ENCODE measurements at regions not wholly inside any gene's neighbourhood (a gene's known extent, or its start where the extent isn't known, plus 50 kb on each side); places are given as distances from the start of the nearest gene placed in this dataset.

DNA sequence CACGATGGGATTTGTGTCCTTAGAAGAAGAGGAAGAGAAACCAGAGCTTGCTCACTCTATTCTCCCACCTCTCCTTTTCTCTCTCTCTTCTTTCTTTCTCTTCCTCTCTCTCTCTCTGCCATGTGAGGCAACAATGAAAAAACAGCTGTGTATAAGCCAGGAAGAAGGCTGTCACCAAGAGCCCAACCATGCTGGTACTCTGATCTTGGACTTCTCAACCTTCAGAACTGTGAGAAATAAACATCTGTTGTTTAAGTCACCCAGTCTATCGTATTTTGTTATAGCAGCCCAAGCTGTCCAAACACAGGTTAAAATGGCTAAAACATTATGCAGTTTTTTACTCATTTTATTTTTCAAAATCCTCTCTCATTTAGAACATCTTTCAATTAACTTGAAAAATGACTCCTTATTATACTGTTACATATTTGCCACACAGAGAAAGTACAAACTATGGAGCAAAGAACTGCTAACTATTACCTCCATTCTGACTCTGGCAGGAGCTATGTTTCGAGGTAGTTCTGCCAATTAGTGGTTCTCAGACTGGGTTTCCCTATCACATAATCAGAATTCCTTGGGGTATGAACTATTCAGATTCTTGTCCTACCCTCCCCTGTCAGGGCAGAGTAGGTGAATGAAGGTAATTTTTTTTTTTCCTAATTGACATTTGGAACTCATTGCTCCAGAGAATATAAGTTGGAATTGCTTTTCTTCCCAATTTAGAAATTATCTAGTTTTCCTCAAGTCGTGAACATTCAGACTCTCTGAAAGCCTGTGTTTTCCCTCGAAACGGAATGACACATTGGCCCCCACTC lies 434.6 kb downstream of the ENC1 start:
- no peaks in the 10 kb centered on the region for H3K79me2 ChIP-seq (replicated peaks; ENCODE audit: insufficient read depth, low read length)
- TF ChIP-seq SMC3 (conservative IDR thresholded peaks at IDR 0.05; ENCODE audit: poor library complexity) (no peak), TAF1 (IDR thresholded peaks at IDR 0.05; ENCODE audit: low read depth) (no peak), RAD21 (conservative IDR thresholded peaks at IDR 0.05) (no peak), MXI1 (conservative IDR thresholded peaks at IDR 0.05; ENCODE audit: poor library complexity, severe bottlenecking) (no peak), EZH2 (IDR thresholded peaks at IDR 0.05; ENCODE audit: borderline replicate concordance, insufficient read depth, low read length, poor library complexity, severe bottlenecking) (no peak), EP300 (conservative IDR thresholded peaks at IDR 0.05; ENCODE audit: poor library complexity, severe bottlenecking) (no peak), POLR2AphosphoS5 (IDR thresholded peaks at IDR 0.05) (no peak)
- TF ChIP-seq, protein P1, sequence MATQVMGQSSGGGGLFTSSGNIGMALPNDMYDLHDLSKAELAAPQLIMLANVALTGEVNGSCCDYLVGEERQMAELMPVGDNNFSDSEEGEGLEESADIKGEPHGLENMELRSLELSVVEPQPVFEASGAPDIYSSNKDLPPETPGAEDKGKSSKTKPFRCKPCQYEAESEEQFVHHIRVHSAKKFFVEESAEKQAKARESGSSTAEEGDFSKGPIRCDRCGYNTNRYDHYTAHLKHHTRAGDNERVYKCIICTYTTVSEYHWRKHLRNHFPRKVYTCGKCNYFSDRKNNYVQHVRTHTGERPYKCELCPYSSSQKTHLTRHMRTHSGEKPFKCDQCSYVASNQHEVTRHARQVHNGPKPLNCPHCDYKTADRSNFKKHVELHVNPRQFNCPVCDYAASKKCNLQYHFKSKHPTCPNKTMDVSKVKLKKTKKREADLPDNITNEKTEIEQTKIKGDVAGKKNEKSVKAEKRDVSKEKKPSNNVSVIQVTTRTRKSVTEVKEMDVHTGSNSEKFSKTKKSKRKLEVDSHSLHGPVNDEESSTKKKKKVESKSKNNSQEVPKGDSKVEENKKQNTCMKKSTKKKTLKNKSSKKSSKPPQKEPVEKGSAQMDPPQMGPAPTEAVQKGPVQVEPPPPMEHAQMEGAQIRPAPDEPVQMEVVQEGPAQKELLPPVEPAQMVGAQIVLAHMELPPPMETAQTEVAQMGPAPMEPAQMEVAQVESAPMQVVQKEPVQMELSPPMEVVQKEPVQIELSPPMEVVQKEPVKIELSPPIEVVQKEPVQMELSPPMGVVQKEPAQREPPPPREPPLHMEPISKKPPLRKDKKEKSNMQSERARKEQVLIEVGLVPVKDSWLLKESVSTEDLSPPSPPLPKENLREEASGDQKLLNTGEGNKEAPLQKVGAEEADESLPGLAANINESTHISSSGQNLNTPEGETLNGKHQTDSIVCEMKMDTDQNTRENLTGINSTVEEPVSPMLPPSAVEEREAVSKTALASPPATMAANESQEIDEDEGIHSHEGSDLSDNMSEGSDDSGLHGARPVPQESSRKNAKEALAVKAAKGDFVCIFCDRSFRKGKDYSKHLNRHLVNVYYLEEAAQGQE (IDR thresholded peaks at IDR 0.05; ENCODE audit: borderline replicate concordance): no peak
- TF ChIP-seq, protein P2, sequence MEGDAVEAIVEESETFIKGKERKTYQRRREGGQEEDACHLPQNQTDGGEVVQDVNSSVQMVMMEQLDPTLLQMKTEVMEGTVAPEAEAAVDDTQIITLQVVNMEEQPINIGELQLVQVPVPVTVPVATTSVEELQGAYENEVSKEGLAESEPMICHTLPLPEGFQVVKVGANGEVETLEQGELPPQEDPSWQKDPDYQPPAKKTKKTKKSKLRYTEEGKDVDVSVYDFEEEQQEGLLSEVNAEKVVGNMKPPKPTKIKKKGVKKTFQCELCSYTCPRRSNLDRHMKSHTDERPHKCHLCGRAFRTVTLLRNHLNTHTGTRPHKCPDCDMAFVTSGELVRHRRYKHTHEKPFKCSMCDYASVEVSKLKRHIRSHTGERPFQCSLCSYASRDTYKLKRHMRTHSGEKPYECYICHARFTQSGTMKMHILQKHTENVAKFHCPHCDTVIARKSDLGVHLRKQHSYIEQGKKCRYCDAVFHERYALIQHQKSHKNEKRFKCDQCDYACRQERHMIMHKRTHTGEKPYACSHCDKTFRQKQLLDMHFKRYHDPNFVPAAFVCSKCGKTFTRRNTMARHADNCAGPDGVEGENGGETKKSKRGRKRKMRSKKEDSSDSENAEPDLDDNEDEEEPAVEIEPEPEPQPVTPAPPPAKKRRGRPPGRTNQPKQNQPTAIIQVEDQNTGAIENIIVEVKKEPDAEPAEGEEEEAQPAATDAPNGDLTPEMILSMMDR (IDR thresholded peaks at IDR 0.05; ENCODE audit: poor library complexity, severe bottlenecking): no peak
- no peak overlapping the region for H2AFZ ChIP-seq (ENCODE audit: low read depth, low read length)
- H3K27me3 ChIP-seq (ENCODE audit: insufficient read depth, low read depth, low read length): no peaks in the 10 kb centered on the region
- H3F3A ChIP-seq (ENCODE audit: insufficient read depth, low read length, poor library complexity, severe bottlenecking): peaks cover 3% of the 10 kb centered on the region
- H3K36me3 ChIP-seq (ENCODE audit: insufficient read depth, low read length): no peaks in the 10 kb centered on the region
- H4K20me1 ChIP-seq (ENCODE audit: insufficient read depth): no peaks in the 10 kb centered on the region
- H3K9ac ChIP-seq (ENCODE audit: low read length): peak overlapping the region; percentile 32
- H3K4me3 ChIP-seq (ENCODE audit: low read length): peak overlapping the region; percentile 29
- H3K4me2 ChIP-seq (ENCODE audit: low read length): no peak overlapping the region
- H3K9me3 ChIP-seq (ENCODE audit: low read length): no peaks in the 10 kb centered on the region
- H3K27ac ChIP-seq (ENCODE audit: low read length): peak overlapping the region; percentile 70
- no peaks in the 10 kb centered on the region for H3K9me2 ChIP-seq (ENCODE audit: insufficient read depth, low read length)

DNA sequence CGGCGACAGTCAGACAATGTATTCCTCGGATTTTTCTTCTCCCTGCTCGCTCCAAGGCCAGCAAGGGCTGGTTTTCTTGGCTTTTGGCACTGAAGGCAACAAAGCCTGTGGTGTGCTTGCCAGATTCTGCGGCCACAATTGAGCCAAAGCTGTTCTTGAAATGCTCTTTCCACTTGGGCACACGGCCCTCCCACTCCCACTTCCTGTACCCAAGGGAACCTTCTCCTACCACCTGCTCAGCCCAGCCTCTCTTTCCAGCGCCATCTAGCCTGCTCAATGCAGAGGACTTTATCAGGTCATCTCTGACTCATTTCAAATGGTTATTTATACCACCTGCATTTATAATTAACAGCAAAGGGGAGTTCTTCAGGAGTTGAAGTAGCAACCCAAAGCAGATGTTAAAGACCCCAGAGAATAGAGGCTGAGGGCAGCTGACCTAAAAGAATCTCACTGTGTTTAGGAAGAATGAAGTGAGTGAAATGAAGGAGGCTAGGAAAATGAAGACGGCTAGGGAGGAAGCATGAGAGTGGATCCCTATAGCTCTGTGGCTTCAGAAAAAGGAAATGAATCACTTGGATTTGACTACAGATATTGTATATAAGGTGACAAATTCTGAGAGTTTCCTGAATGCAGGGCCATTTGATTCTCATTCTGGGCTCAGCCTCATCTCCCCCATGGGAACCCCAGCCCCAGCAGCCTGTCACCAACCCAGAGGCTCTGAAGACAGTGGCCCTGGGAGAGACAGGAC lies 439.0 kb downstream of the ENC1 start:
- Histone ChIP-seq H3K27ac (ENCODE audit: low read length) (no peak overlapping the region), H3K27me3 (ENCODE audit: insufficient read depth, low read depth, low read length) (no peaks in the 10 kb centered on the region), H4K20me1 (ENCODE audit: insufficient read depth) (no peaks in the 10 kb centered on the region), H3K9me3 (ENCODE audit: low read length) (no peaks in the 10 kb centered on the region), H2AFZ (ENCODE audit: low read depth, low read length) (no peak overlapping the region), H3K4me2 (ENCODE audit: low read length) (no peak overlapping the region), H3K79me2 (replicated peaks; ENCODE audit: insufficient read depth, low read length) (no peaks in the 10 kb centered on the region), H3K36me3 (ENCODE audit: insufficient read depth, low read length) (no peaks in the 10 kb centered on the region), H3F3A (ENCODE audit: insufficient read depth, low read length, poor library complexity, severe bottlenecking) (no peaks in the 10 kb centered on the region), H3K9ac (ENCODE audit: low read length) (no peak overlapping the region), H3K9me2 (ENCODE audit: insufficient read depth, low read length) (no peaks in the 10 kb centered on the region), H3K4me3 (ENCODE audit: low read length) (no peak overlapping the region)
- TF ChIP-seq TAF1 (IDR thresholded peaks at IDR 0.05; ENCODE audit: low read depth) (no peak), SMC3 (conservative IDR thresholded peaks at IDR 0.05; ENCODE audit: poor library complexity) (no peak), POLR2AphosphoS5 (IDR thresholded peaks at IDR 0.05) (no peak), MXI1 (conservative IDR thresholded peaks at IDR 0.05; ENCODE audit: poor library complexity, severe bottlenecking) (no peak), EP300 (conservative IDR thresholded peaks at IDR 0.05; ENCODE audit: poor library complexity, severe bottlenecking) (no peak), EZH2 (IDR thresholded peaks at IDR 0.05; ENCODE audit: borderline replicate concordance, insufficient read depth, low read length, poor library complexity, severe bottlenecking) (no peak), RAD21 (conservative IDR thresholded peaks at IDR 0.05) (no peak)
- TF ChIP-seq, protein P2 (IDR thresholded peaks at IDR 0.05; ENCODE audit: poor library complexity, severe bottlenecking): no peak
- TF ChIP-seq, protein P1 (IDR thresholded peaks at IDR 0.05; ENCODE audit: borderline replicate concordance): no peak
